SK-N-SH treated with all-trans-retinoic acid at 6 μM for 48 hours (cell line): ENCODE measurements at regions not wholly inside any gene's neighbourhood (a gene's known extent, or its start where the extent isn't known, plus 50 kb on each side); places are given as distances from the start of the nearest gene placed in this dataset.

Experiments used
- BACH2 ChIP-seq: fragments of 250-450 bp; sonication (Bioruptor Pico); IDR thresholded peaks from 2 replicates; pipeline ENCODE4 v1.9.0; 2021; ENCODE audit warnings: mild to moderate bottlenecking, borderline replicate concordance
- OSR1 ChIP-seq: fragments of 250-450 bp; sonication (Bioruptor Pico); IDR thresholded peaks from 2 replicates; pipeline ENCODE4 v1.8.0; 2022; ENCODE audit warnings: moderate library complexity, mild to moderate bottlenecking, inconsistent platforms
- PPARA ChIP-seq: fragments of 250-450 bp; sonication (Bioruptor Pico); IDR thresholded peaks from 2 replicates; pipeline ENCODE4 v1.5.0; 2020; ENCODE audit warnings: mild to moderate bottlenecking, borderline replicate concordance
- SNAI2 ChIP-seq: fragments of 250-450 bp; sonication (Bioruptor Pico); IDR thresholded peaks from 2 replicates; pipeline ENCODE4 v1.5.0; 2020; ENCODE audit warnings: mild to moderate bottlenecking, moderate library complexity
- ZFP3 ChIP-seq: fragments of 250-450 bp; sonication (Bioruptor Pico); IDR thresholded peaks from 2 replicates; pipeline ENCODE4 v1.5.0; 2020; ENCODE audit warnings: mild to moderate bottlenecking, moderate library complexity
- ZNF70 ChIP-seq: fragments of 450-650 bp; formaldehyde crosslinking; IDR thresholded peaks from 2 replicates; pipeline ENCODE4 v1.5.0; 2020; ENCODE audit warnings: mild to moderate bottlenecking, moderate library complexity
- TF ChIP-seq, protein P1 (sequence below): fragments of 250-450 bp; sonication (Bioruptor Pico); IDR thresholded peaks from 2 replicates; pipeline ENCODE4 v1.8.0; 2020; ENCODE audit warnings: mild to moderate bottlenecking, moderate library complexity, borderline replicate concordance

- no peak for TF ChIP-seq ZNF70 (CRISPR knock-in tag)
- no peak for TF ChIP-seq SNAI2 (CRISPR knock-in tag)
- no peak for TF ChIP-seq PPARA (CRISPR knock-in tag)
- no peak for TF ChIP-seq BACH2 (CRISPR knock-in tag)
- TF ChIP-seq ZFP3, result peak; percentile 60; the same call in 1 of the 2 replicates
- TF ChIP-seq, protein P1, sequence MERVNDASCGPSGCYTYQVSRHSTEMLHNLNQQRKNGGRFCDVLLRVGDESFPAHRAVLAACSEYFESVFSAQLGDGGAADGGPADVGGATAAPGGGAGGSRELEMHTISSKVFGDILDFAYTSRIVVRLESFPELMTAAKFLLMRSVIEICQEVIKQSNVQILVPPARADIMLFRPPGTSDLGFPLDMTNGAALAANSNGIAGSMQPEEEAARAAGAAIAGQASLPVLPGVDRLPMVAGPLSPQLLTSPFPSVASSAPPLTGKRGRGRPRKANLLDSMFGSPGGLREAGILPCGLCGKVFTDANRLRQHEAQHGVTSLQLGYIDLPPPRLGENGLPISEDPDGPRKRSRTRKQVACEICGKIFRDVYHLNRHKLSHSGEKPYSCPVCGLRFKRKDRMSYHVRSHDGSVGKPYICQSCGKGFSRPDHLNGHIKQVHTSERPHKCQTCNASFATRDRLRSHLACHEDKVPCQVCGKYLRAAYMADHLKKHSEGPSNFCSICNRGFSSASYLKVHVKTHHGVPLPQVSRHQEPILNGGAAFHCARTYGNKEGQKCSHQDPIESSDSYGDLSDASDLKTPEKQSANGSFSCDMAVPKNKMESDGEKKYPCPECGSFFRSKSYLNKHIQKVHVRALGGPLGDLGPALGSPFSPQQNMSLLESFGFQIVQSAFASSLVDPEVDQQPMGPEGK, result no peak
- TF ChIP-seq OSR1, result no peak
Measured at GRCh38 chr9:115939065-115939765, 214.4 kb upstream of the PAPPA start.
